ENCODE measurements at regions not wholly inside any gene's neighbourhood (a gene's known extent, or its start where the extent isn't known, plus 50 kb on each side); places are given as distances from the start of the nearest gene placed in this dataset.

GRCh38 chr2:861655-862354 is 88.8 kb upstream of the SNTG2 start:
- no peak for DNase-seq (ENCODE audit: low read depth in 2 of 2)

DNA sequence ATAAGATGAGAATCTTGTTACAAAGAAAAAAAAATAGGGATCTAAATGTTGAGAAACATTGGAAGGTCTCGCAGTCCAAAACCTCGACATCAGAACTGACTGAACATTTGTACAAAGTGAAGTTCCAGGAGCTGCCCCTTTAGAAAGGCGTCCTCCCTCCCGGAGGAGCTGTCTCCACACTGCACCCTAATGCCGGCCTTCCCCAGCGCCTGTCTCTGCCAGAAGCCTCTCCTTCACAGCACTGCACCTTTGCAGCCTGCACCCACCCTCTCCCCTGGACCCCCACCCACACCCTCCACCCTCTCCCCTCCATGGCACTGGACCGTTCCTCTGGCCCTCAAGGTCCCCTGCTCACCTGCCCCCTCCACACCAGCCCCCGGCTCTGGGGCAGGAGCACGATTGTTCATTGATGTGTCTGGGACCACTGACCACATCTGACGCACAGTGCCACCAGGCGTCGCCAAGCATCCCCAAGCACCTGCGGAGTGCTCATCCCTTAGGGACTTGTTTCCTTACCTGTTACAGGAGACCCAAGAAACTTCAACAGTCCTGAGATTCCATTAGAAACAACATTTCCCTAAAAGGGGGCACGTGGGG is 90.3 kb upstream of the SNTG2 start:
- DNase-seq (ENCODE audit: low read depth in 2 of 2) = no peak

DNA sequence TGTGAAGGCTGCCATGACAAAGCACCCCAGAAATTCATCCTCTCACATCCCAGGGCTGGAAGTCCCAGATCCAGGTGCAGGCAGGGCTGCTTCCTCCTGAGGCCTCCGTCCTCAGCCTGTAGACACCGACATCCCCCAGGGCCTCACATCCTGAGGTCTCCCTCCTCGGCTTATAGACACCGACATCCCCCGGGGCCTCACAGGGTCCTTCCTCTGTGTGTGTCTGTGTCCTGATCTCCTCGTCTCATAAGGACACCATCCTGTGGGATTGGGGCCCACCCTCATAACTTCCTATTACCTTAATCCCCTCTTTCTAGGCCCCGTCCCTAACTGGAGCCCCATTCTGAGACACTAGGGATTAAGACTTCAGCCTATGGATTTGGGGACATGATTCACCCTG is 92.0 kb upstream of the SNTG2 start:
- no peak for DNase-seq (ENCODE audit: low read depth in 2 of 2)

- DNase-seq (ENCODE audit: low read depth in 2 of 2) = no peak
Measured at GRCh38 chr2:857937-858336, 92.7 kb upstream of the SNTG2 start.

DNA sequence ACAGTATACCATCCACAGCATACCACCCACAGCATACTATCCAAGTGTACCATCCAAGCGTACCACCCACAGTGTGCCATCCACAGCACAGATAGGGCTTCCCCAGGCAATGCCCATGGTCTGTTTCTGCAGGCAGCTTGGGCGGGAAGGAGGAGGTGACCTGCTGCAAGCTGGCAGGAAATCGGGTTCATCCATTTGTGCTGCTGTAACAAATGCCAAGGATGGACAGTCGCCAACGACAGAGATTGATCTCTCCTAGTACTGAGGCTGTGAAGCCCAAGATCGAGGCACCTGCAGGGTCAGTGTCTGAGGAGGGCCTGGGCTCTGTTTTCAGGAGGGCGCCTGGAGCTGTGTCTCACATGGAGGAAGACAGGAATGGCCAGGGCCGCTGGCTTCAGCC is 93.6 kb upstream of the SNTG2 start:
- DNase-seq (ENCODE audit: low read depth in 2 of 2) = no peak

GRCh38 chr2:856456-856855 is 94.2 kb upstream of the SNTG2 start:
- DNase-seq (ENCODE audit: low read depth in 2 of 2) = no peak

- DNase-seq (ENCODE audit: low read depth in 2 of 2) = no peak
Measured at GRCh38 chr2:856041-856440, 94.6 kb upstream of the SNTG2 start.

DNA sequence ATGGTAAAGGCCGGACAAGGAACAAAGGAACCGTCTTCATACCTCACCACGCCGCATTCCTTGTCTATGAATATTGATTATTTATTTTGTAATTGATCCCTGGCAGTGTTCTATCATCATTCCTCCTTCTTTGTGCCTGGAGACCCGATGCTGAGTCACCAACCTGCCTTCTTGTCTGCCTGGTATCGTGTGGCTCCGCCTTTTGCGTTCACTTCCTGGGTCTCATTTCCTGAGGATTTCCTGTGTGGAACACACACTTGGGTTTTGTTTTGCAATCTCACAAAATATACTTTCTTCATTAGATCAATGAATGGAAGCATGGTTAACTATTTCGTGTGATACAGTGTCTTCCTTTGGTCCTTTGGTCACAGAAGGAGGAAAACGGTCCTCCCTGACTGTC is 95.5 kb upstream of the SNTG2 start:
- no peak for DNase-seq (ENCODE audit: low read depth in 2 of 2)

GRCh38 chr2:854460-854859 is 96.2 kb upstream of the SNTG2 start:
- DNase-seq (ENCODE audit: low read depth in 2 of 2) = no peak

DNA sequence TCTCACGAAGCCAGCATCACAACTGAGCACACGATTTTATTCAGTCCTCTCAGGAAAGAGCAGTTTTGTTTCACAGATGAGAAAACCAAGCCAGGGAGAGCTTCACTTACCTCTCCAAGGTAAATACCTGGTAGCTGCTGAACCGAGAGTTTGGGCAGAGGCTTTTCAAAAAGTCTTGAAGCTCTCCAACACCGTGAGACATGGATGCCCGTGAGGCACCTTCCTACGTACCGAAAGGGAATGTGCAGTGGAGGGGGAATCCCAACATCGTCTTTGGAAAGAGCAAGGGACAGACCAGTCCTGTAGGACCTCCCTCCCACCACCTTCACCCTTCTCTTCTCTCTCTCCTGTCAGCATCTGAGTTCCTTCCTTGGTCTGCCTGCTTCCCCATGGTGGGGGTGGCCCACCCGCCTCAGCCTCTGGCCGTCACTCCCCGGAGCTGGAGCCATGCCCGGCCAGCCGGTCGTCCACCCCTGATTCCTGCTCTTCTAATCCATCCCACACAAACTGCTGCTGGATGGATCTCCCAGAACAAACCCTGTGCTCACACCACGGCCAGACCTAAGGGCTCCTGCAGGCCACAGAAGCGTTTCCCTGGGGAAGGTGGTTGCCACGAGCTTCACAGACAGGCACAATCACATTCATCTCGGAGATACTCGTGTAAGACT is 97.3 kb upstream of the SNTG2 start:
- no peak for DNase-seq (ENCODE audit: low read depth in 2 of 2)

DNA sequence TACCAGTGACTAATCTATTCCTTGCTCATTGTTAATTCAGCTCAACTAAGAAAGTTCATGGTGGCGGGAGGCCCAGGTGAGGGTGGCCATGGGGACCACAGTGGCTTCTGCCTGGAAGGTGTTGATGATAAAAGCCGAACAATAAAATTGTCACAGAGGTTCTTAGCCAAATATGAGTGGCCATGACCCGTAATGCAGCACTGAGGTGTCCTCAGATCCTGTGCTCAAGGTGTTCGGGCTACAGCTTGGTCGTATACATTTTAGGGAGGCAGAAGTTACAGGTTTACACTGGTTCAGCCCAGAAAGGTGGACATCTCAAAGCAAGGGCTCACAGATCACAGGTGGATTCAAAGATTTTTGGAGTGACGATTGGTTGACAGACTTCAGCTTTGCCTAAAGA is 98.5 kb upstream of the SNTG2 start:
- no peak for DNase-seq (ENCODE audit: low read depth in 2 of 2)

DNA sequence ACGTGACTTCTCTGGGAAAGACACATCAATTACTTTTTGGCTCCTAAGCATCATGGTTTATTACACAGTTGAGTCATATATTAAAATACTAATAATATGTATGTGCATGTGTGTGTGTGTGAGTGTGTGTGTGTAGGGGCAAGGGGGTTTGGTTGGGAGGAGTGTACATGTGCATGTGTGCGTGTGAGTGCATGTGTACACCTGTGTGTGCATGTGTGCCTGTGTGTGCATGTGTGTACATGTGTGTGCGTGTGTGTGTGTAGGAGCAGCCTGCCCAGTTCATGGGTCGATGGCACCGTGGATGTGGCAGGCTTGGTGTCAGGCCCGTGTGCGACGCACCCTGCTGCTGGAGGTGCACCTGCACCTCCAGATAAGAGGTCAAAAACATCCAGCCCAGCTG is 99.0 kb upstream of the SNTG2 start:
- no peak for DNase-seq (ENCODE audit: low read depth in 2 of 2)

GRCh38 chr2:851078-851477 is 99.6 kb upstream of the SNTG2 start:
- DNase-seq (ENCODE audit: low read depth in 2 of 2) = no peak

DNA sequence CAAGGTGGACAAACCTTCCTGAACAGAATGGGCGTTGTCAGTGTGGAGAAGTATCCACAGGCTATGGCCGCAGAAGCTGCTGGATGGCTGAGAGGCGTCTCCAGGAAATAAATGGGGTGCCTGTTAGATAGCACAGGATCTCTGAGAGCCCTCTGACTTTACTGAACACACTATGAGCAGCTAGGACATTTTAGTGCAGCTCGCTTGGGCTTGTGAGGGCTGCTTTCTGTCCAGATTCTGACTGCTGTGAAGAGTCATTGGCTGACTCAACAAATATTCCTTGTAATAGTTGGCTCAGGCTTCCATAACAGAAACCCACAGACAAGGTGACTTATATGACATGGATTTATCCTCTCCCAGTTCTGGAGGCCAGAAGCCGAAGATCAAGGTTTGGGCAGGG is 100.2 kb upstream of the SNTG2 start:
- DNase-seq (ENCODE audit: low read depth in 2 of 2) = no peak

- no peak for DNase-seq (ENCODE audit: low read depth in 2 of 2)
Measured at GRCh38 chr2:848099-848498, 102.5 kb upstream of the SNTG2 start.

- DNase-seq (ENCODE audit: low read depth in 2 of 2) = no peak
Measured at GRCh38 chr2:847669-848068, 103.0 kb upstream of the SNTG2 start.

- DNase-seq (ENCODE audit: low read depth in 2 of 2) = no peak
Measured at GRCh38 chr2:844715-845114, 105.9 kb upstream of the SNTG2 start.

GRCh38 chr2:842151-842803 is 108.4 kb upstream of the SNTG2 start:
- DNase-seq (ENCODE audit: low read depth in 2 of 2) = no peak

DNA sequence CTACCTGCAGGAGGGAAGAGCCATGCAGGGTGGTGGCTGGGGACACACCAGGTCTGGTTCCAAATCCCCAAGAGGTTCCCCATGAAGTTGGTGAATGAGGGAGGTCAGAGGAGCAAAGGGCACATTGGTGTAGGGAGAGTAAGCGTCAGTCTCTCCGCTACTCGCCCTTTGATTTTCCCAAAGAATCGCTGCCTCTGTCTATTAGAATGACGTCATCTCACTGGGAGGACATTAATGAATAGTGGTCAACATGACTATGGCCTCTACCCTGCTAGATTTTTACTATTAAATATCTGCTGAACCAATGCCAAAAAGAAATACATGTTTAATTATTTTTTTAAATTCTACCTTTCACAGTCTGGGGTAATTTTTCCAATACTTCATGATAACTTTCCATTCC is 109.6 kb upstream of the SNTG2 start:
- DNase-seq (ENCODE audit: low read depth in 2 of 2) = no peak

DNA sequence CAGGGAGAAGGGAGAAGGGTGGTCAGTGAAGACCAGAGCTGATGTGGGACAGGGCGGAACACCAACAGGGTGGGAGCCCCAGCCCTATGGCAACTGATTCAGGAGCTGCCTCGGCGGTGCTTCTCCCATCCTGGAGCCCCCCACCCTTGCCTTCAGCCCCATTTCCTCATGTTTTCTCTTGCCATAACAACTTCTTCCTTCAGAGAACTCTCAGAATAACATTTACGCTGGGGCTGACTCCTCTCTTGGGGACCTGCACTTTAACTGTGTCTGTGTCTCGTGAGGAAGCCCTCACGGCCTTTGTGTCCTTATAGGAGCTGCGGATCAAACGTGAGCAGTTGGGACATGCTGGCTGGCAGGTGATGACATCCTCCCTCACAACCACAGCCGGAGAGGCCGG is 116.4 kb upstream of the SNTG2 start:
- no peak for DNase-seq (ENCODE audit: low read depth in 2 of 2)

DNA sequence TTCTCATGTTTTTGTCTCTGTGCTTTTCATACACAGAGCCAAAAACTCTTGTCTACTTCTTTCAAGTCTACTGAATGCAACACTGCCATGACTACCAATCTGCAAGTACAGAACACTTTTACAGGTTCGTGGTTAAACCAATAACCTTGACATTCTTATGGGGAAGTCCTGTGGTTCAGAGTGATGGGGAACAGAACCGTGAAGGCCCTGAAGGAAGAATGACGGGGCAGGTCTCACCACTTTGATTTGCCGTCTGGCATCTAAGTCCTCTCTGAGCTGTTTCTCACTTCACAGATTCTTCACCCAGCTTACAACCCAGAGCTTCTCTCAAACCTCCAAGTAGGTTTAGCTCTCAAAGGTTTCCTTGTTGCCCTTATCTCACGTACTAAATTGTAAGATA is 117.5 kb upstream of the SNTG2 start:
- no peak for DNase-seq (ENCODE audit: low read depth in 2 of 2)

DNA sequence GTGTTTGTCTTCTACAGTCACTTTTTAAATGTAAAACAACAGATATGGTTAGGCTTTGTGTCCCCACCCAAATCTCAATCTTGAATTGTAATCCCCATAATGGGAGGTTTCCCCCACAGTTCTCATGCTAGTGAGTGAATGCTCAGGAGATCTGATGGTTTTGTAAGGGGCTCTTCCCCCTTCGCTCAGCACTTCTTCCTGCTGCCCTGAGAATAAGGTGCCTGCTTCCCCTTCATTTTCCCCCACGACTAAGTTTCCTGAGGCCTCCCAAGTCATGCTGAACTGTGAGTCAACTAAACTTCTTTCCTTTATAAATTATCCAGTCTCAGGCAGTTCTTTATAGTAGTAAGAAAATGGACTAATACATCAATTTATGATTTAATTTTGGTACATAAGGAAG is 118.0 kb upstream of the SNTG2 start:
- DNase-seq (ENCODE audit: low read depth in 2 of 2) = no peak

GRCh38 chr2:831622-832021 is 119.0 kb upstream of the SNTG2 start:
- no peak for DNase-seq (ENCODE audit: low read depth in 2 of 2)
